HG02884 (cell line): ENCODE measurements at regions not wholly inside any gene's neighbourhood (a gene's known extent, or its start where the extent isn't known, plus 50 kb on each side); places are given as distances from the start of the nearest gene placed in this dataset.
"Not testable (repeated sequence)": the region's sequence is repeated elsewhere in the genome, so short reads cannot be mapped to it uniquely, and the experiment has no call there.

ENCODE experiments used
- ATAC-seq: cut with Tn5 transposase; IDR thresholded peaks from one replicate; pipeline ENCODE4 v1.9.1; 2021; ENCODE audit warnings: mild to moderate bottlenecking, moderate library complexity; ENCODE audit not compliant: unreplicated experiment

DNA sequence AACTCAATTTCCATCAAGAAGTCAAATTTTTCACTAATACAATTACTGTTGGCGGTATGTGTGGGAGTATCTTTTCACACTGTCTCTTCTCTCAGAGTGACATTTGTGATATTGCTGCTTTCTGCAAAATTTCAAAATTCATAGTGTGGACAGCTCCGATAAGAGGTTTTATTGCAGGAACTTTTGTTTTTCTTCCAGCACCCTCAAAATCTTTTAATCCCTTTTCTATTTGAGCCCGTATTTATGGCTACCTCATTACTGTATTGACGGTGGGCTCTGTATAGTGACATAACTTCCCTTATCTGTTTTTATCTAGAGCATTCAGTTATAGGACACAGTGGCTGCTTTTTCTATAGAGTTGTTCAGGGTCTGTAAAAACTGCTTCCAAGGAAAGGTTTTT lies 794.4 kb upstream of the TMPRSS15 start:
- no peak for ATAC-seq

DNA sequence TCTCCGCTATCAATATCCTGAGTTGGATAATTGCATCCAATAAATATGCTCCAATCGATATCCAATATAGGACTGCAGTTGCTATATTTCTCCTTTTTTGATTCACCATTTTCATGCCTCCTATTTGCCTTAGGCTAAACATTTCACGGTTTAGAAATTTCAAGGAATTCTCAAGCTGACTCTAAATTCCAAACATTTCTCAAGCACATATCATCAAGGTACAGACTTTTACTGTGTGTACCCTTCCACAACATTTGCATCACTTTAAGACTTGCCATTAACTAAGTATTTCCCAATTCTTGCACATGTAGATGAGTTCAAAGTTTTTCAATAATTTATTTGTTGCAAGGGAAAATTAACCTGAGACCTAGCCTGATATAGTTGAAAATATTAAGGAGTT lies 795.2 kb upstream of the TMPRSS15 start:
- no peak for ATAC-seq

DNA sequence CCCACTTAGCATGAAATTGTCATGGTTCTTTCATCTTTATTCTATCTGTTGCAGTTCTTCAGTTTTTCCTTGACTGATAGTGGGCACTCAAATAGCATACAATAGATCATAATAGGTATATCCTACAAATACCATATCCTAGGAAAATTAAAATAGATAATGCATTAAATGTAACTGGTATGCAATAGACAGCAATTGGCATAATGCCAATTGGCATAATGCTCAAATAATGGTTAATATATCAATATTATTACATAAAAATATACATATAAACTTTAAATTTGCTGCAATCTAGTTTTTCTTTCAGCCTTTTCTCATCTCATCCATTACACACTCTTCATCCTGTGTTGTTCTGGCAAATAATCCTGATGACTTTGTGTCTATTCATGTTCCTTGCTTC lies 814.6 kb upstream of the TMPRSS15 start:
- ATAC-seq: no peak

DNA sequence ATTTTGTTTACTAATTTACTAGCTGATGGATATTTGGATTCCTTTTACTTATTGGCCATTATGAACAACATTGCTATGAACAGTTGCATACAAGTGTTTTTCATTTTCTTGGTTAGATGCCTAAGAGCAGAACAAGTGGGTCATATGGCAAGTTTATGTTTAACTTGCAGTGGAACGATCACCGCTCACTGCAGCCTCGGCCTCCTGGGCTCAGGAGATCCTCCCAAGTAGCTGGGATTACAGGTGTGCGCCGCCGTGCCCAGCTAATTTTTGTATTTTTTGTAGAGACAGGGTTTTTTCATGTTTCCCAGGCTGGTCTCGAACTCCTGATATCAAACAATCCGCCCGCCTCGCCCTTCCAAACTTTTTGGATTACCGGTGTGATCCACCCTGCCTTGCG lies 820.5 kb upstream of the TMPRSS15 start:
- no peak for ATAC-seq

DNA sequence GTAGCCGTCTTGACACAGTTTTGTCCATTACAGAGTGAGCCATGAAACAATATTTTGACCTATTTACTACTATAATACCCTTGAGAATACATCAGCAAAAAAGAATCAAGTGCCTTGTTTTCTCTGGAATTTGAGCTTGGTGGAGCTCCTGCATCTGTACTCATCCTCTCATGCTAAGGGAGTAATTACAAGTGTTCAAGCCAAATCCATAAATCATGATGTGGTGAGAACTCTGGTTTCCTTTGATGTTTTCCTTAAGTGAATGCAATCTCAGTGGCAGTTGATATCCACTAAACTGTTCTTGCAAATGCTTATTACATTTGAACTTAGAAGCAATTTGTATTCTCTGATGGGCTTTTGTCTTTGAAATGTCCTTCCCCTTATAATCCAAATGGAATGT lies 824.6 kb upstream of the TMPRSS15 start:
- ATAC-seq: no peak

DNA sequence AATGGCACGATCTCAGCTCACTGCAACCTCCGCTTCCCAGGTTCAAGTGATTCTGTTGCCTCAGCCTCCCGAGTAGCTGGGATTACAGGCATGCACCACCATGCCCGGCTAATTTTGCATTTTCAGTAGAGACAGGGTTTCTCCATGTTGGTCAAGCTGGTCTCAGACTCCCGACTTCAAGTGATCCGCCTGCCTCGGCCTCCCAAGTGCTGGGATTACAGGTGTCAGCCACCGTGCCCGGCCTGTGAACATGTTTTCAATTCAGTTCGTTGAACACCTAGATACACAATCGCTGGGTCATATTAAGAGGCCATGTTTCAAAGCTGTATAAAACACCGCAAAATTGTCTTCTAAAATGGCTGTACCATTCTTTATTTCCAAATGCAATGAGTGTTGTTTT lies 830.3 kb upstream of the TMPRSS15 start:
- not testable (repeated sequence) for ATAC-seq

GRCh38 chr21:19236209-19236608 lies 832.6 kb upstream of the TMPRSS15 start:
- no peak for ATAC-seq

DNA sequence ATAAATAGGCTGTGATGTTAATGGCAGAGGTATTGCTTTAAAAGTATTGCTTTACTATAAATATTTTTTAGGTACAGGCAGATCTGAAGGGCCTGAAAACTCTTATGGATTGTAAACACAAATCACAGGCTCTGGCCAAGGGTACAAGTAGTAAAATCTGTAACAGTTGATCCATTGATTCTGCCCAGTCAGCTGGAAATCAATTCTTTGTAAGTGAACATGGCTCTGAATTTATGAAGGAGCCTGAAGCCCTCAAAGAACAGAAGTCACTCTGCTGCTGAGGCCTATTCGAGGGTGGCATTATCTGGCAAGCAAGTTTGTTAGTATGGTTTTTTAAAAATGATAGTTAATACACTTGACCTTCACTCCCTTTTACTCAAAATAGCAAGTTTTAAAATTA lies 834.0 kb upstream of the TMPRSS15 start:
- ATAC-seq: no peak

- no peak for ATAC-seq
These were observed 836.1 kb upstream of the TMPRSS15 start for GRCh38 chr21:19239696-19240095.

DNA sequence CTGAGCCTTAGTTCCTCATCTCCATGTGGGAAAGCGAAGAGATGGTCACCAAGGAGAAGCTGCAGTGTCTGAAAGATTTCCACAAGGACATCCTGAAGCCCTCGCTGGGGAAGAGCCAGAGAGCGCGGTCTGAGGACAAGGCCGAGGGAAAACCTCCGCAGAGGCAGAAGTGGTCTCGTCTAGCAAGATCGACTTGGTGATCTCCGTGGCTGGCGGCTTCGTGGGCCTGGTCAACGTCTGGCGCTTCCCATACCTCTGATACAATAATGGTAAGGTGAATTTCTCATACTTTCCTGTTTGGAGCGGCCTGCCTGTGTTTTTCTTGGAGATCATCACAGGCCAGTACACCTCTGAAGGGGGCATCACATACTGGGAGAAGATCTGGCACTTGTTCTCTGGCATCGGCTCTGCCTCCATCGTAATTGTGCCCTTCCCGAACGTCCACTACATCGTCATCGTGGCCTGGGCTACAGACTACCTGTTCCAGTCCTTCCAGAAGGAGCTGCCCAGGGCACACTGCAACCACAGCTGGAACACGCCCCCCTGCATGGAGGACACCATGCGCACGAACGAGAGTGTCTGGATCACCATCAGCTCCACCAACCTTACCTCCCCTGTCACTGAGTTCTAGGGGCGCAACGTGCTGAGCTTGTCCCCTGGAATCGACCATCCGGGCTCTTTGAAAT lies 841.1 kb upstream of the TMPRSS15 start:
- ATAC-seq: no peak

DNA sequence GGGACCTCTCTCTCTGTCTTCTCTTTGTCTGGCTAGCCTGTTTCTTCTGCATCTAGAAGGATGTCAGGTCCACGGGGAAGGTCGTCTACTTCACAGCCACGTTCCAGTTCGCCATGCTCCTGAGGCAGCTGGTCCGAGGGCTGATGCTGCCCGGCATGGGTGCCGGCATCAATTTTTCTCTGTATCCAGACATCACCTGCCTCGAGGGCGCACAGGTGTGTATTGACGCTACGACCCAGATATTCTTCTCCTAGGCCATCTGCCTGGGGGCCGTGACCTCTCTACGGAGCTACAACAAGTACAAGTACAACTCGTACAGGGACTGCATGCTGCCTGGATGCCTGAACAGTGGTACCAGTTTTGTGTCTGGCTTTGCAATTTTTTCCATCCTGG lies 841.6 kb upstream of the TMPRSS15 start:
- no peak for ATAC-seq

DNA sequence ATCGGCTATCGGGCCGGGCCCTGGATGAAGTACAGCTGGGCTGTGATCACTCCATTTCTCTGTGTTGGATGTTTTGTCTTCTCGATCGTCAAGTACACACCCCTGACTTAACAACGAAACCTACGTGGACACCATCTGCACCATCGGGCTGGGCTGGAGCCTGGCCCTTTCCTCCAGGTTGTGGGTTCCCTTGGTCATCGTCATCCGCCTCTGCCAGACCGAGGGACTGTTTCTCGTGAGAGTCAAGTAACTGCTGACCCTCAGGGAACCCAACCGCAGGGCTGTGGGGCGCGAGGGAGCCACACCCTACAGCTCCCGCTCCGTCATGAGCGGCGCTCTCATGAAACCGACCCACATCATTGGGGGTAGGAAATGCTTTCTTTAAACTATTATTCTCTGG lies 842.4 kb upstream of the TMPRSS15 start:
- no peak for ATAC-seq

DNA sequence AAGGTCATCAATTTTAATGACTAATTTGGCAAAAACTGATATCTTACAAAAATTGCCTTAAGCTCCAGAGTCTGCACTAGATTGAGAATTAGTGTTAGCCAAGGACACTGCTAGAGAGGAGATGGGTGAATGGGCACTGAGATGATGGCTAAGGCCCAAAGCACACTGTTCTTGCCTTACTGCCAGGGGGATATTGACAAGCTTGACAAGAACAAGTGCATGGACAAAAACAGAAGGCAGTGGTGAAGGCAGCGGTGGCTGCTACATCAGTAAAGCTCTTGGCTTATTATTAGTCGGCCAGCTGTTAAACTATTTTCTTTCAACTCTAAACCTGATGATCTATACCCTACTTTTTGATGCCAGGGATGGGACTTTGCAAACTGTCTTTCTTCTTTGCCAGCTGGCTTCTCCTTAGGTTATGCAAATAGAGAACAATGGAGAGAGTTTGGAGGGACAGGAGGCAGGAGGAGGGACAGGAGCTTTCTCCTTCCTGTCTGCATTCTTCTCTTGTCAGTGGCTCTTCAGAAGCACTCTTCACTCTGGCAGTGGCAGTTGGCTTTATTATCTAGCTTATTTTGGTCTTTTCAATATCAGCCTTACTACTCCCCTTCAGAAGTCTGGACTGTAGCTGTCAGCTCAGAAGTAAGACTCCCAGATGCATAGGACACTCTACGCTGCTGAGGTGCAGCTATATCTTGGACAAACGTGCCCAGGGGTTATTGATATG lies 853.5 kb upstream of the TMPRSS15 start:
- no peak for ATAC-seq

DNA sequence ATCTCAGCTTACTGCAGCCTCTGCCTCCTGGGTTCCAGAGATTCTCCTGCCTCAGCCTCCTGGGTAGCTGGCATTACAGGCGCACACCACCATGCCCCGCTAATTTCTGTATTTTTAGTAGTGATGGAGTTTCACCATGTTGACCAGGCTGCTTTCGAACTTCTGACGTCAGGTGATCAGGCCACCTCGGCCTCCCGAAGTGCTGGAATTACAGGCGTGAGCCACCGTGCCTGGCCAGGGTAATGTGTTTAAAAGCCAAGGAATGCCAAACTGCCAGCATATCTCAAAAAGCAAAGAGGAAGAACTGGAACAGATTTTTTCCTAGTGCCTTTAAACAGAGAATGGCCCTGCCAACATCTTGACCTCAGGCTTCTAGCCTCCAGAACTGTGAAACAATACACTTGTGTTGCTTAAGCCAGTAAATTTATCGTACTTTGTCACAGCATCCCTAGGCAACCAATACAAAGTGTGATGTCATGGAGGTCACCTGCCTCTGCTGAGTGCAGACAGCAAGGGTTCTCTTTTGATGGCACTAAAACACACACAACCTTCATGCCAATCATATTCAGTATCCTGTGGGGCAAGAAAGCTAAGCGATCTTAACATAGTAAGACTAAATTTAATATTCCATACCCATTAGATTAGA lies 858.3 kb upstream of the TMPRSS15 start:
- no peak for ATAC-seq

DNA sequence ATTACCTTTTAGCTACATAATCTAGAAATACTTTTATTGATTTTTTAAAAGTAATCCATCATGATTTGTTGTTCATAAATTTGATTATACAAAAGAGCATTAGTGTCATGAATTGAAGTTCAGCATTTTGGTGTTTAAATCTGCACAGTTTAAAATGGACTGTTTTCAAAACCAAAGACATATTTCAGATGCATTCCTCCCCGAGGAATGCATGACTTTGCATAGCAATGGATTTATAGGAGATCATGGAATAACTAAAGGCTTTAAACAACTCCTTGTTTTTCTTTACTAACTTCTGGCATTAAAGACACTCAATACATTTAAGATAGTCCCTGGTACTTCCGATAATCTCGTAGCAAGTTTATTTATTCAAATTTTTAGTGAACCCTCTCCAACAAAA lies 863.1 kb upstream of the TMPRSS15 start:
- no peak for ATAC-seq

- ATAC-seq: no peak
These were observed 865.1 kb upstream of the TMPRSS15 start for GRCh38 chr21:19268686-19269085.

GRCh38 chr21:19275065-19275464 lies 871.5 kb upstream of the TMPRSS15 start:
- ATAC-seq: no peak

DNA sequence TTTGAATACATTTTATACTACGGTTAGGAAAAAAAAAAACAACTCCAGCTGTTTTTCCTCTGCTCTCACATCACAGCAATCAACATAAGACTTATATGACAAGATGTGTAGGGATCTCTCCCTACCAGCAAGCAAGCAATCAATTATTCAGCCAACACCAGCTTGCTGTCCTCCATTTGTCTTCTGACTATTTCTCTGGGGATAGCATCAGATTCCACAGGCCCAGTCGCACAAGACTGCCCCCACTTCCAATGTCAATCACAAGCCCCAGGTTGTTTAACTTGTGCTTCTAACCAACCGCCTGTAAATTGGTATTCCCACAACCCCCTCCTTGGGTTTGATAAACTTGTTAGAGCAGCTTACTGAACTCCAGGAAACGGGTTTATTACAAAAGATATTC lies 873.1 kb upstream of the TMPRSS15 start:
- no peak for ATAC-seq

GRCh38 chr21:19286876-19287275 lies 883.3 kb upstream of the TMPRSS15 start:
- ATAC-seq: no peak

- no peak for ATAC-seq
These were observed 886.7 kb upstream of the TMPRSS15 start for GRCh38 chr21:19290328-19290727.

DNA sequence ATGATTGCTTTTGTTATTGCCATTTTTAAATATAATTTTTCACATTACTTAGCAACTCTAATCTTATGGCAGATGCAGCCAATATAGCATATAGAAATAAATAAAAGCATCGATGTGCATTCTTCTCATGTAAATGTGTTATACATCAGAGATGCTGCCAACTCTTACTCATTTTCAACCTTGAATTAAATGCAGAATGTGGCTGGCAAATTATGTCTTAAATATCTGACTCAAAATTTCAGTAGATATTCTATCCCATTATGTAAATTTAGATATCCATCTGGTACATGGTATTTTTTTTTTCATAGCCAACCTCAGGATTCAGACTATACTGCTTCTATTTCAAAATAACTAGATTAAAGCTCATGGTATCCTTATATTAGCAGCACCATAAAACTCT lies 916.7 kb upstream of the TMPRSS15 start:
- ATAC-seq: no peak

GRCh38 chr21:19321688-19322087 lies 918.1 kb upstream of the TMPRSS15 start:
- ATAC-seq: no peak
